ENCODE measurements at regions not wholly inside any gene's neighbourhood (a gene's known extent, or its start where the extent isn't known, plus 50 kb on each side); places are given as distances from the start of the nearest gene placed in this dataset.

GRCh38 chr7:118759921-118760320 lies 535.4 kb downstream of the ANKRD7 start:
- TF ChIP-seq, protein P1, sequence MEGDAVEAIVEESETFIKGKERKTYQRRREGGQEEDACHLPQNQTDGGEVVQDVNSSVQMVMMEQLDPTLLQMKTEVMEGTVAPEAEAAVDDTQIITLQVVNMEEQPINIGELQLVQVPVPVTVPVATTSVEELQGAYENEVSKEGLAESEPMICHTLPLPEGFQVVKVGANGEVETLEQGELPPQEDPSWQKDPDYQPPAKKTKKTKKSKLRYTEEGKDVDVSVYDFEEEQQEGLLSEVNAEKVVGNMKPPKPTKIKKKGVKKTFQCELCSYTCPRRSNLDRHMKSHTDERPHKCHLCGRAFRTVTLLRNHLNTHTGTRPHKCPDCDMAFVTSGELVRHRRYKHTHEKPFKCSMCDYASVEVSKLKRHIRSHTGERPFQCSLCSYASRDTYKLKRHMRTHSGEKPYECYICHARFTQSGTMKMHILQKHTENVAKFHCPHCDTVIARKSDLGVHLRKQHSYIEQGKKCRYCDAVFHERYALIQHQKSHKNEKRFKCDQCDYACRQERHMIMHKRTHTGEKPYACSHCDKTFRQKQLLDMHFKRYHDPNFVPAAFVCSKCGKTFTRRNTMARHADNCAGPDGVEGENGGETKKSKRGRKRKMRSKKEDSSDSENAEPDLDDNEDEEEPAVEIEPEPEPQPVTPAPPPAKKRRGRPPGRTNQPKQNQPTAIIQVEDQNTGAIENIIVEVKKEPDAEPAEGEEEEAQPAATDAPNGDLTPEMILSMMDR (conservative IDR thresholded peaks at IDR 0.05; ENCODE audit: low read depth in 2 of 2) = no peak
- TF ChIP-seq EZH2 (IDR thresholded peaks at IDR 0.05; ENCODE audit: low read depth, unreplicated experiment) (no peak), EZH2phosphoT487 (IDR thresholded peaks at IDR 0.05; ENCODE audit: unreplicated experiment) (no peak), JUNB (IDR thresholded peaks at IDR 0.05; ENCODE audit: unreplicated experiment) (no peak), POLR2AphosphoS5 (IDR thresholded peaks at IDR 0.05; ENCODE audit: low read depth) (no peak), STAT1 (IDR thresholded peaks at IDR 0.05; ENCODE audit: unreplicated experiment) (no peak), CREB1 (CRISPR knock-in tag; IDR thresholded peaks at IDR 0.05; ENCODE audit: low read depth) (no peak), ETS1 (IDR thresholded peaks at IDR 0.05) (no peak), NANOG (IDR thresholded peaks at IDR 0.05; ENCODE audit: borderline replicate concordance) (no peak)
- TF ChIP-seq, protein P2, sequence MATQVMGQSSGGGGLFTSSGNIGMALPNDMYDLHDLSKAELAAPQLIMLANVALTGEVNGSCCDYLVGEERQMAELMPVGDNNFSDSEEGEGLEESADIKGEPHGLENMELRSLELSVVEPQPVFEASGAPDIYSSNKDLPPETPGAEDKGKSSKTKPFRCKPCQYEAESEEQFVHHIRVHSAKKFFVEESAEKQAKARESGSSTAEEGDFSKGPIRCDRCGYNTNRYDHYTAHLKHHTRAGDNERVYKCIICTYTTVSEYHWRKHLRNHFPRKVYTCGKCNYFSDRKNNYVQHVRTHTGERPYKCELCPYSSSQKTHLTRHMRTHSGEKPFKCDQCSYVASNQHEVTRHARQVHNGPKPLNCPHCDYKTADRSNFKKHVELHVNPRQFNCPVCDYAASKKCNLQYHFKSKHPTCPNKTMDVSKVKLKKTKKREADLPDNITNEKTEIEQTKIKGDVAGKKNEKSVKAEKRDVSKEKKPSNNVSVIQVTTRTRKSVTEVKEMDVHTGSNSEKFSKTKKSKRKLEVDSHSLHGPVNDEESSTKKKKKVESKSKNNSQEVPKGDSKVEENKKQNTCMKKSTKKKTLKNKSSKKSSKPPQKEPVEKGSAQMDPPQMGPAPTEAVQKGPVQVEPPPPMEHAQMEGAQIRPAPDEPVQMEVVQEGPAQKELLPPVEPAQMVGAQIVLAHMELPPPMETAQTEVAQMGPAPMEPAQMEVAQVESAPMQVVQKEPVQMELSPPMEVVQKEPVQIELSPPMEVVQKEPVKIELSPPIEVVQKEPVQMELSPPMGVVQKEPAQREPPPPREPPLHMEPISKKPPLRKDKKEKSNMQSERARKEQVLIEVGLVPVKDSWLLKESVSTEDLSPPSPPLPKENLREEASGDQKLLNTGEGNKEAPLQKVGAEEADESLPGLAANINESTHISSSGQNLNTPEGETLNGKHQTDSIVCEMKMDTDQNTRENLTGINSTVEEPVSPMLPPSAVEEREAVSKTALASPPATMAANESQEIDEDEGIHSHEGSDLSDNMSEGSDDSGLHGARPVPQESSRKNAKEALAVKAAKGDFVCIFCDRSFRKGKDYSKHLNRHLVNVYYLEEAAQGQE (IDR thresholded peaks at IDR 0.05; ENCODE audit: unreplicated experiment) = no peak
- TF ChIP-seq, protein P3, sequence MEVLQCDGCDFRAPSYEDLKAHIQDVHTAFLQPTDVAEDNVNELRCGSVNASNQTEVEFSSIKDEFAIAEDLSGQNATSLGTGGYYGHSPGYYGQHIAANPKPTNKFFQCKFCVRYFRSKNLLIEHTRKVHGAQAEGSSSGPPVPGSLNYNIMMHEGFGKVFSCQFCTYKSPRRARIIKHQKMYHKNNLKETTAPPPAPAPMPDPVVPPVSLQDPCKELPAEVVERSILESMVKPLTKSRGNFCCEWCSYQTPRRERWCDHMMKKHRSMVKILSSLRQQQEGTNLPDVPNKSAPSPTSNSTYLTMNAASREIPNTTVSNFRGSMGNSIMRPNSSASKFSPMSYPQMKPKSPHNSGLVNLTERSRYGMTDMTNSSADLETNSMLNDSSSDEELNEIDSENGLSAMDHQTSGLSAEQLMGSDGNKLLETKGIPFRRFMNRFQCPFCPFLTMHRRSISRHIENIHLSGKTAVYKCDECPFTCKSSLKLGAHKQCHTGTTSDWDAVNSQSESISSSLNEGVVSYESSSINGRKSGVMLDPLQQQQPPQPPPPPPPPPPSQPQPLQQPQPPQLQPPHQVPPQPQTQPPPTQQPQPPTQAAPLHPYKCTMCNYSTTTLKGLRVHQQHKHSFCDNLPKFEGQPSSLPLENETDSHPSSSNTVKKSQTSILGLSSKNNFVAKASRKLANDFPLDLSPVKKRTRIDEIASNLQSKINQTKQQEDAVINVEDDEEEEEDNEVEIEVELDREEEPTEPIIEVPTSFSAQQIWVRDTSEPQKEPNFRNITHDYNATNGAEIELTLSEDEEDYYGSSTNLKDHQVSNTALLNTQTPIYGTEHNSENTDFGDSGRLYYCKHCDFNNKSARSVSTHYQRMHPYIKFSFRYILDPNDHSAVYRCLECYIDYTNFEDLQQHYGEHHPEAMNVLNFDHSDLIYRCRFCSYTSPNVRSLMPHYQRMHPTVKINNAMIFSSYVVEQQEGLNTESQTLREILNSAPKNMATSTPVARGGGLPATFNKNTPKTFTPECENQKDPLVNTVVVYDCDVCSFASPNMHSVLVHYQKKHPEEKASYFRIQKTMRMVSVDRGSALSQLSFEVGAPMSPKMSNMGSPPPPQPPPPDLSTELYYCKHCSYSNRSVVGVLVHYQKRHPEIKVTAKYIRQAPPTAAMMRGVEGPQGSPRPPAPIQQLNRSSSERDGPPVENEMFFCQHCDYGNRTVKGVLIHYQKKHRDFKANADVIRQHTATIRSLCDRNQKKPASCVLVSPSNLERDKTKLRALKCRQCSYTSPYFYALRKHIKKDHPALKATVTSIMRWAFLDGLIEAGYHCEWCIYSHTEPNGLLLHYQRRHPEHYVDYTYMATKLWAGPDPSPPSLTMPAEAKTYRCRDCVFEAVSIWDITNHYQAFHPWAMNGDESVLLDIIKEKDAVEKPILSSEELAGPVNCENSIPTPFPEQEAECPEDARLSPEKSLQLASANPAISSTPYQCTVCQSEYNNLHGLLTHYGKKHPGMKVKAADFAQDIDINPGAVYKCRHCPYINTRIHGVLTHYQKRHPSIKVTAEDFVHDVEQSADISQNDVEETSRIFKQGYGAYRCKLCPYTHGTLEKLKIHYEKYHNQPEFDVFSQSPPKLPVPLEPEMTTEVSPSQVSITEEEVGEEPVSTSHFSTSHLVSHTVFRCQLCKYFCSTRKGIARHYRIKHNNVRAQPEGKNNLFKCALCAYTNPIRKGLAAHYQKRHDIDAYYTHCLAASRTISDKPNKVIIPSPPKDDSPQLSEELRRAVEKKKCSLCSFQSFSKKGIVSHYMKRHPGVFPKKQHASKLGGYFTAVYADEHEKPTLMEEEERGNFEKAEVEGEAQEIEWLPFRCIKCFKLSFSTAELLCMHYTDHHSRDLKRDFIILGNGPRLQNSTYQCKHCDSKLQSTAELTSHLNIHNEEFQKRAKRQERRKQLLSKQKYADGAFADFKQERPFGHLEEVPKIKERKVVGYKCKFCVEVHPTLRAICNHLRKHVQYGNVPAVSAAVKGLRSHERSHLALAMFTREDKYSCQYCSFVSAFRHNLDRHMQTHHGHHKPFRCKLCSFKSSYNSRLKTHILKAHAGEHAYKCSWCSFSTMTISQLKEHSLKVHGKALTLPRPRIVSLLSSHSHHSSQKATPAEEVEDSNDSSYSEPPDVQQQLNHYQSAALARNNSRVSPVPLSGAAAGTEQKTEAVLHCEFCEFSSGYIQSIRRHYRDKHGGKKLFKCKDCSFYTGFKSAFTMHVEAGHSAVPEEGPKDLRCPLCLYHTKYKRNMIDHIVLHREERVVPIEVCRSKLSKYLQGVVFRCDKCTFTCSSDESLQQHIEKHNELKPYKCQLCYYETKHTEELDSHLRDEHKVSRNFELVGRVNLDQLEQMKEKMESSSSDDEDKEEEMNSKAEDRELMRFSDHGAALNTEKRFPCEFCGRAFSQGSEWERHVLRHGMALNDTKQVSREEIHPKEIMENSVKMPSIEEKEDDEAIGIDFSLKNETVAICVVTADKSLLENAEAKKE (CRISPR knock-in tag; IDR thresholded peaks at IDR 0.05) = no peak

All from GM23338 (cell line).